ENCODE measurements at regions not wholly inside any gene's neighbourhood (a gene's known extent, or its start where the extent isn't known, plus 50 kb on each side); places are given as distances from the start of the nearest gene placed in this dataset.

- Histone ChIP-seq H3K9me3 (replicated peaks in 1 of 3) (no peaks in the 10 kb centered on the region), H3K27me3 (no peaks in the 10 kb centered on the region), H3K4me1 (replicated peaks in 1 of 2) (no peaks in the 10 kb centered on the region), H3K36me3 (replicated peaks in 1 of 2) (no peaks in the 10 kb centered on the region), H3K27ac (peak overlapping the region in 1 of 5 donors; percentile 45), H3K4me3 (no peak overlapping the region)
- intact Hi-C loops (cut with DNase I), result no loop called here
- TF ChIP-seq POLR2A (IDR thresholded peaks at IDR 0.05) (no peak), CTCF (IDR thresholded peaks at IDR 0.05) (no peak)
- DNase-seq, result no peak
- 55 to 75% (median 62%) methylated on average over 4 of the region's 4 CpGs for WGBS, 4 donors
These were observed 118.9 kb upstream of the ADRA1B start for GRCh38 chr5:159797261-159797970.

- H3K4me1 ChIP-seq (replicated peaks in 1 of 2), result no peaks in the 10 kb centered on the region
- no peaks in the 10 kb centered on the region for H3K36me3 ChIP-seq (replicated peaks in 1 of 2)
- intact Hi-C loops (cut with DNase I), result no loop called here
- DNase-seq, result no peak
- 59 to 67% (median 64%) methylated on average over 8 of the region's 8 CpGs for WGBS, 4 donors
- no peak overlapping the region for H3K27ac ChIP-seq
- no peak overlapping the region for H3K4me3 ChIP-seq
- H3K9me3 ChIP-seq (replicated peaks in 1 of 3), result no peaks in the 10 kb centered on the region
- no peak for TF ChIP-seq CTCF (IDR thresholded peaks at IDR 0.05)
- TF ChIP-seq POLR2A (IDR thresholded peaks at IDR 0.05), result no peak
- H3K27me3 ChIP-seq, result no peaks in the 10 kb centered on the region
These were observed 116.6 kb upstream of the ADRA1B start for GRCh38 chr5:159799701-159800100.

GRCh38 chr5:159800131-159800840 is 116.0 kb upstream of the ADRA1B start:
- Histone ChIP-seq H3K4me3 (no peak overlapping the region), H3K27ac (no peak overlapping the region), H3K27me3 (no peaks in the 10 kb centered on the region), H3K4me1 (replicated peaks in 1 of 2) (peaks cover 0 to 3% of the 10 kb centered on the region in 2 donors), H3K9me3 (replicated peaks in 1 of 3) (no peaks in the 10 kb centered on the region), H3K36me3 (replicated peaks in 1 of 2) (no peaks in the 10 kb centered on the region)
- DNase-seq, result no peak
- no peak for TF ChIP-seq POLR2A (IDR thresholded peaks at IDR 0.05)
- no peak for TF ChIP-seq CTCF (IDR thresholded peaks at IDR 0.05)
- intact Hi-C loops (cut with DNase I), result no loop called here
- 83 to 90% (median 87%) methylated on average over 8 of the region's 8 CpGs for WGBS, 4 donors

GRCh38 chr5:159801303-159801702 is 115.0 kb upstream of the ADRA1B start:
- intact Hi-C loops (cut with DNase I), result no loop called here
- Histone ChIP-seq H3K4me3 (no peak overlapping the region), H3K36me3 (replicated peaks in 1 of 2) (no peaks in the 10 kb centered on the region), H3K27me3 (no peaks in the 10 kb centered on the region), H3K27ac (no peak overlapping the region), H3K4me1 (replicated peaks in 1 of 2) (peaks cover 0 to 3% of the 10 kb centered on the region in 2 donors), H3K9me3 (replicated peaks in 1 of 3) (no peaks in the 10 kb centered on the region)
- DNase-seq, result no peak
- TF ChIP-seq CTCF (IDR thresholded peaks at IDR 0.05), result no peak
- no peak for TF ChIP-seq POLR2A (IDR thresholded peaks at IDR 0.05)
- 76 to 81% (median 78%) methylated on average over 8 of the region's 8 CpGs for WGBS, 4 donors
